ENCODE measurements at regions not wholly inside any gene's neighbourhood (a gene's known extent, or its start where the extent isn't known, plus 50 kb on each side); places are given as distances from the start of the nearest gene placed in this dataset.

- no peak for TF ChIP-seq CTCF (IDR thresholded peaks at IDR 0.05)
- no peak for TF ChIP-seq POLR2A (IDR thresholded peaks at IDR 0.05)
- TF ChIP-seq POLR2AphosphoS5 (IDR thresholded peaks at IDR 0.05), result no peak
Measured at GRCh38 chr4:38603652-38604051, 60.3 kb upstream of the KLF3 start.

Measured in gastroesophageal sphincter (tissue), 3 donors.